SU-DHL-6 (cell line): ENCODE measurements at regions not wholly inside any gene's neighbourhood (a gene's known extent, or its start where the extent isn't known, plus 50 kb on each side); places are given as distances from the start of the nearest gene placed in this dataset.

Experiments used
- H2AFZ ChIP-seq: fragments of 200-600 bp; sonication (generic); 2 replicates; pipeline ENCODE4 v1.6.1; 2014; ENCODE audit warnings: low read depth, mild to moderate bottlenecking, moderate library complexity, mixed read lengths, antibody characterized with exemption, low read length; ENCODE audit not compliant: severe bottlenecking
- H3F3A ChIP-seq: fragments of 200-600 bp; shearing (Covaris generic); 2 replicates; pipeline ENCODE4 v1.6.0; 2016; ENCODE audit warnings: antibody characterized with exemption, mild to moderate bottlenecking; ENCODE audit not compliant: insufficient read depth
- H3K27ac ChIP-seq: fragments of 200-600 bp; sonication (generic); 2 replicates; pipeline ENCODE4 v1.5.1; 2016; ENCODE audit warnings: low read depth, mild to moderate bottlenecking, low read length, moderate library complexity, mixed read lengths
- H3K27me3 ChIP-seq: fragments of 200-600 bp; sonication (generic), shearing (Covaris generic); 2 replicates; pipeline ENCODE4 v1.6.0; 2014; ENCODE audit warnings: mild to moderate bottlenecking, low read length
- H3K36me3 ChIP-seq: fragments of 200-600 bp; sonication (generic); 2 replicates; pipeline ENCODE4 v1.6.1; 2014; ENCODE audit warnings: mild to moderate bottlenecking, low read length, mixed read lengths
- H3K4me2 ChIP-seq: fragments of 300-600, 200-600 bp; shearing (Covaris generic), sonication (generic); 2 replicates; pipeline ENCODE4 v1.6.0; 2014; ENCODE audit warnings: low read length, low read depth, mild to moderate bottlenecking; ENCODE audit not compliant: poor library complexity, severe bottlenecking
- H3K4me3 ChIP-seq: fragments of 200-600 bp; sonication (generic); 2 replicates; pipeline ENCODE4 v1.5.1; 2014; ENCODE audit warnings: antibody characterized with exemption, low read length, mild to moderate bottlenecking, mixed read lengths; ENCODE audit not compliant: insufficient read depth, poor library complexity, severe bottlenecking
- H3K79me2 ChIP-seq: fragments of 200-600 bp; sonication (generic); 2 replicates; pipeline ENCODE4 v1.6.1; 2014; ENCODE audit warnings: mild to moderate bottlenecking, low read length, moderate library complexity; ENCODE audit not compliant: insufficient read depth
- H3K9ac ChIP-seq: fragments of 200-600 bp; sonication (generic); 2 replicates; pipeline ENCODE4 v1.7.0; 2014; ENCODE audit warnings: mild to moderate bottlenecking, low read length
- H3K9me2 ChIP-seq: fragments of 200-600 bp; sonication (generic); replicated peaks from 2 replicates; pipeline ENCODE4 v1.6.1; 2014; ENCODE audit warnings: low read length; ENCODE audit not compliant: insufficient read depth
- H3K9me3 ChIP-seq: fragments of 200-600 bp; sonication (generic); 2 replicates; pipeline ENCODE4 v1.6.1; 2014; ENCODE audit warnings: low read length, mixed read lengths; ENCODE audit not compliant: insufficient read depth
- H4K20me1 ChIP-seq: fragments of 200-600 bp; sonication (generic); 2 replicates; pipeline ENCODE4 v1.6.1; 2014; ENCODE audit warnings: low read depth, mild to moderate bottlenecking, antibody characterized with exemption, low read length, moderate library complexity, mixed read lengths
- EZH2phosphoT487 ChIP-seq: fragments of 200-600 bp; sonication (generic), shearing (Covaris generic); conservative IDR thresholded peaks from 2 replicates; pipeline ENCODE4 v1.6.1; 2018; ENCODE audit warnings: mild to moderate bottlenecking, antibody characterized with exemption, low read length, moderate library complexity, mixed read lengths
- TF ChIP-seq, protein P1 (sequence below): fragments of 200-600 bp; sonication (generic); IDR thresholded peaks from one replicate; pipeline ENCODE4 v1.5.1; 2017; ENCODE audit warnings: antibody characterized with exemption, mild to moderate bottlenecking, low read length, moderate library complexity; ENCODE audit not compliant: insufficient read depth, poor library complexity, severe bottlenecking

DNA sequence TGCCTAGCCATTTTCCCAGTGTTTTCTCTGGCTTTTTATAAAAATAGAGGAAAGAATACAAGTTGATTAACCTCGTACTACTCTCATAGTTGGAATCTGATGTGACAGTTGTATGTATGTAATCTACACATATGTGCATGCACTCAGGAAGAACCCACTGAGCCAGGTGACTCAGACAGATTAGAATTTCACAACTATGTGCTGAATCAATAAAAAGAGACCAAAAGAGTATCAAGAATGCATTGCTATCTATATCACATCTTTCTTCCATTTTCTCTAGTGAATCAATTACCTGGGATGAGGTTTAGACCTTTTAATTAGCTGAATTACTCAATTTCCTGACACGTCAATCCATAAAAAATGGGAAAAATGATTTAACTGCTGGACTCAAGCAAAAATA, 319.3 kb upstream of the ATP10A start:
- Histone ChIP-seq H3K9me2 (no peaks in the 10 kb centered on the region), H3K4me2 (no peak overlapping the region), H3K27ac (no peak overlapping the region), H4K20me1 (no peaks in the 10 kb centered on the region), H3K9me3 (no peaks in the 10 kb centered on the region; the same call in 1 of the 2 replicates), H3K79me2 (no peaks in the 10 kb centered on the region), H3K4me3 (no peak overlapping the region), H2AFZ (no peak overlapping the region), H3F3A (no peaks in the 10 kb centered on the region), H3K27me3 (no peaks in the 10 kb centered on the region), H3K9ac (no peak overlapping the region), H3K36me3 (no peaks in the 10 kb centered on the region)
- TF ChIP-seq, protein P1, sequence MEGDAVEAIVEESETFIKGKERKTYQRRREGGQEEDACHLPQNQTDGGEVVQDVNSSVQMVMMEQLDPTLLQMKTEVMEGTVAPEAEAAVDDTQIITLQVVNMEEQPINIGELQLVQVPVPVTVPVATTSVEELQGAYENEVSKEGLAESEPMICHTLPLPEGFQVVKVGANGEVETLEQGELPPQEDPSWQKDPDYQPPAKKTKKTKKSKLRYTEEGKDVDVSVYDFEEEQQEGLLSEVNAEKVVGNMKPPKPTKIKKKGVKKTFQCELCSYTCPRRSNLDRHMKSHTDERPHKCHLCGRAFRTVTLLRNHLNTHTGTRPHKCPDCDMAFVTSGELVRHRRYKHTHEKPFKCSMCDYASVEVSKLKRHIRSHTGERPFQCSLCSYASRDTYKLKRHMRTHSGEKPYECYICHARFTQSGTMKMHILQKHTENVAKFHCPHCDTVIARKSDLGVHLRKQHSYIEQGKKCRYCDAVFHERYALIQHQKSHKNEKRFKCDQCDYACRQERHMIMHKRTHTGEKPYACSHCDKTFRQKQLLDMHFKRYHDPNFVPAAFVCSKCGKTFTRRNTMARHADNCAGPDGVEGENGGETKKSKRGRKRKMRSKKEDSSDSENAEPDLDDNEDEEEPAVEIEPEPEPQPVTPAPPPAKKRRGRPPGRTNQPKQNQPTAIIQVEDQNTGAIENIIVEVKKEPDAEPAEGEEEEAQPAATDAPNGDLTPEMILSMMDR = no peak
- TF ChIP-seq EZH2phosphoT487 = no peak

DNA sequence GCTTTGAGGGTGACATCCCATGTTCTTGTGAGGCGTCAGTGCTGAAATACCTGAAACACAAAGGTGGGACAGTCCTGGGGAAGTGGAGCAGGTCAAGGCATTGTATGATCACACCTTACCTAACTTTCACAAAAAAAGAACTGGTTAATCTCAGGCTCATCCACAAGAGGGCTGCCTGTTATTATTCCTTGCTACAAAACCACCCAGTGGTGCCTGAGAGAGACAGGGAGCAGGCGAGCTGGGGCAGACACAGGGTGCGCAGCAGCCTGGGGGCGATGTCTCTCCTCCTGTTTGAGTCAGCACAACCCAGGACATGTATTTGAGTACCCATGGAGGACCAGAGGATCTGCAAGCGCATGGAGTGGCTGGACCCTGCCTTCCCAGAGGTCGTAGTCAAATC, 316.8 kb upstream of the ATP10A start:
- H3F3A ChIP-seq = no peaks in the 10 kb centered on the region
- no peak overlapping the region for H3K9ac ChIP-seq
- no peaks in the 10 kb centered on the region for H3K36me3 ChIP-seq
- no peaks in the 10 kb centered on the region for H4K20me1 ChIP-seq
- no peaks in the 10 kb centered on the region for H3K27me3 ChIP-seq
- no peak overlapping the region for H3K4me3 ChIP-seq
- TF ChIP-seq, protein P1 = no peak
- TF ChIP-seq EZH2phosphoT487 = no peak
- no peak overlapping the region for H3K27ac ChIP-seq
- no peaks in the 10 kb centered on the region for H3K9me3 ChIP-seq
- no peaks in the 10 kb centered on the region for H3K9me2 ChIP-seq
- H3K4me2 ChIP-seq = no peak overlapping the region
- no peak overlapping the region for H2AFZ ChIP-seq
- no peaks in the 10 kb centered on the region for H3K79me2 ChIP-seq

DNA sequence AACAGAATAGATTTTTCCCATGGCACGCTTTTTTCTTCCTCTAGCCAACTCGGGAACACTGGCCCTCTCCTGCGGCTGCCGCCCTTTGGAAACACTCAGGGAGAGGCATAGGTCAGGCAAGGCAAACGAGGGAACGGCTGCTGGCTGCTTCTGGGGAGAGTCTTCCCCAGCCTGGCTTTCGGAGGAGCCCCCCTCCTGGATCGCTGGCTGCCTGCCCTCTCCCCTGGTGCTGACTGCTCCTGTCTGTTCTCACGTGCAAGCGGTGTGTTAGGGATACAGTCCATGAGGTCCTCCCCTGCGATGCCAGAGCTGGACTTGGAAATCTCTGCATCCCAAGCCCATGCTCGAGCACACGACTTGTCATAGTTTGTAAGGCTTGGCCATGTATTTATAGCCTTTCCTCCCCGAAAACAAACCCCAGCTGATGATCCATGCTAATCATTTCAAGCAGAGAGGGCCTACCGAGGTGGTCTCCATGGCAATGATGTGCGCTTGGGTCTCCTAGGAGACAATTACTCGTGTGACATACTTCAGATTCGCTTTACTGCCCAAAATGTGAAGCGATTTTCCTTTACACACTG, 315.6 kb upstream of the ATP10A start:
- no peak overlapping the region for H3K4me2 ChIP-seq
- H3K36me3 ChIP-seq = no peaks in the 10 kb centered on the region

More for the DNA sequence above, 315.6 kb upstream of the ATP10A start:
- Histone ChIP-seq H3K27me3 (no peaks in the 10 kb centered on the region; the same call in 1 of the 2 replicates), H4K20me1 (no peaks in the 10 kb centered on the region), H3K9ac (no peak overlapping the region), H3K27ac (no peak overlapping the region), H3K9me3 (no peaks in the 10 kb centered on the region), H3K4me3 (no peak overlapping the region), H3F3A (no peaks in the 10 kb centered on the region), H3K79me2 (no peaks in the 10 kb centered on the region), H3K9me2 (no peaks in the 10 kb centered on the region), H2AFZ (no peak overlapping the region)
- TF ChIP-seq, protein P1 = no peak
- no peak for TF ChIP-seq EZH2phosphoT487
